HepG2 (cell line): ENCODE measurements at regions not wholly inside any gene's neighbourhood (a gene's known extent, or its start where the extent isn't known, plus 50 kb on each side); places are given as distances from the start of the nearest gene placed in this dataset.

Experiments used
- ATAC-seq: fragments of 200-7000 bp; cut with Tn5 transposase; 3 replicates; pipeline ENCODE4 v1.9.1; 2020; ENCODE audit warnings: mild to moderate bottlenecking, moderate library complexity
- BruUV-seq: library from RNA; stranded (reverse); fragments of 400-500 nt; replicated peaks from 2 replicates; lab custom pipeline; 2021; lab: Mats Ljungman, UMichigan
- CTCF ChIA-PET: fragments of 300-600 bp; formaldehyde crosslinking; extraction: SDS; loops from one replicate; lab custom pipeline; 2021; ENCODE audit warnings: low total read pairs, inconsistent platforms, low intra/inter-chr PET ratio; lab: Yijun Ruan, JAX
- POLR2A ChIA-PET: fragments of 350-600 bp; sonication (Branson Sonifier 250); formaldehyde crosslinking; loops from one replicate; lab custom pipeline; 2020; ENCODE audit warnings: antibody characterized with exemption, inconsistent platforms; lab: Yijun Ruan, JAX
- DNase-seq: peaks from one replicate; pipeline ENCODE4 v3.0.0-alpha.2; 2015; ENCODE audit warnings: low spot score
- FAIRE-seq: peaks from 3 replicates; lab custom pipeline; 2011; peaks lifted over from hg19 to GRCh38; lab: Jason Lieb, UNC
- H2AFZ ChIP-seq: one replicate; pipeline ENCODE4 v1.6.1; 2011; ENCODE audit warnings: low read length, inconsistent platforms
- H3K27ac ChIP-seq: fragments of 300-600 bp; 3 replicates; pipeline ENCODE4 v1.8.0; 2011; ENCODE audit warnings: mixed run types, mild to moderate bottlenecking, mixed read lengths, low read length, inconsistent platforms; ENCODE audit not compliant: insufficient read depth; ENCODE audit errors: extremely low read length
- H3K27me3 ChIP-seq, 2 experiments: fragments of 200-600 bp in 1 of 2; 2 replicates in 1 of 2; 3 replicates in 1 of 2; pipeline versions ENCODE4 v1.6.0 to v1.8.0; 2011; ENCODE audit warnings: low read length in 2 of 2, mild to moderate bottlenecking in 2 of 2, moderate library complexity in 2 of 2, inconsistent platforms in 1 of 2; ENCODE audit not compliant: insufficient read depth in 2 of 2, control insufficient read depth in 1 of 2
- H3K36me3 ChIP-seq, 2 experiments: fragments of 200-600 bp in 1 of 2; replicated peaks in 1 of 2; 2 replicates in 1 of 2; 3 replicates in 1 of 2; pipeline versions ENCODE4 v1.5.1 to v1.8.0; 2011; ENCODE audit warnings: low read length in 2 of 2, inconsistent platforms in 1 of 2; ENCODE audit not compliant: insufficient read depth in 2 of 2, control insufficient read depth in 1 of 2
- H3K4me1 ChIP-seq: 2 replicates; pipeline ENCODE4 v1.5.1; 2012; ENCODE audit warnings: low read length, inconsistent platforms; ENCODE audit not compliant: insufficient read depth
- H3K4me2 ChIP-seq: 2 replicates; pipeline ENCODE4 v1.6.0; 2011; ENCODE audit warnings: low read depth, low read length, inconsistent platforms
- H3K4me3 ChIP-seq, 3 experiments: fragments of 200-600 bp in 1 of 3; sonication (generic), shearing (Covaris generic) in 1 of 3; replicated peaks in 1 of 3; 2 replicates each; pipeline ENCODE4 v1.5.1; 2011 to 2016; ENCODE audit warnings: low read length in 3 of 3, inconsistent platforms in 2 of 3, low read depth in 2 of 3, mild to moderate bottlenecking in 2 of 3, control low read depth in 1 of 3, mixed read lengths in 1 of 3; ENCODE audit not compliant: insufficient read depth in 1 of 3
- H3K79me2 ChIP-seq: one replicate; pipeline ENCODE4 v1.6.1; 2011; ENCODE audit warnings: low read length, inconsistent platforms; ENCODE audit not compliant: insufficient read depth
- H3K9ac ChIP-seq: 2 replicates; pipeline ENCODE4 v1.6.0; 2011; ENCODE audit warnings: mild to moderate bottlenecking, low read depth, low read length, inconsistent platforms; ENCODE audit not compliant: insufficient read depth
- H3K9me3 ChIP-seq: 2 replicates; pipeline ENCODE4 v1.5.1; 2012; ENCODE audit warnings: mild to moderate bottlenecking, low read length
- H4K20me1 ChIP-seq: 2 replicates; pipeline ENCODE4 v1.6.0; 2011; ENCODE audit warnings: inconsistent platforms, mild to moderate bottlenecking, low read length, moderate library complexity; ENCODE audit not compliant: insufficient read depth
- HNRNPL ChIP-seq: fragments of 200-400 bp; formaldehyde crosslinking; IDR thresholded peaks from 2 replicates; pipeline ENCODE4 v1.6.1; 2017; ENCODE audit warnings: mild to moderate bottlenecking, low read depth, low read length
- KDM5B ChIP-seq: sonication (generic); formaldehyde crosslinking; IDR thresholded peaks from 2 replicates; pipeline ENCODE4 v1.4.0; 2020; ENCODE audit warnings: missing genetic modification reagents, mild to moderate bottlenecking, borderline replicate concordance
- NCOA5 ChIP-seq: sonication (generic); formaldehyde crosslinking; IDR thresholded peaks from 2 replicates; pipeline ENCODE4 v1.4.0; 2020; ENCODE audit warnings: missing genetic modification reagents
- PITX1 ChIP-seq: sonication (generic); formaldehyde crosslinking; IDR thresholded peaks from 2 replicates; pipeline ENCODE4 v1.5.1; 2020; ENCODE audit warnings: mild to moderate bottlenecking, missing genetic modification reagents
- ZFP36L1 ChIP-seq: sonication (generic); formaldehyde crosslinking; IDR thresholded peaks from 2 replicates; pipeline ENCODE4 v1.8.0; 2022; ENCODE audit warnings: mild to moderate bottlenecking, missing genetic modification reagents, moderate library complexity
- ZFP36L2 ChIP-seq: sonication (generic); formaldehyde crosslinking; IDR thresholded peaks from 2 replicates; pipeline ENCODE4 v1.4.0; 2020; ENCODE audit warnings: missing genetic modification reagents
- ZNF160 ChIP-seq: sonication (generic); formaldehyde crosslinking; IDR thresholded peaks from 2 replicates; pipeline ENCODE4 v1.8.0; 2022; ENCODE audit warnings: mild to moderate bottlenecking, inconsistent platforms, missing genetic modification reagents
- ZNF232 ChIP-seq: sonication (generic); formaldehyde crosslinking; IDR thresholded peaks from 2 replicates; pipeline ENCODE4 v1.4.0; 2020; ENCODE audit warnings: missing genetic modification reagents, borderline replicate concordance
- ZNF264 ChIP-seq: sonication (generic); formaldehyde crosslinking; IDR thresholded peaks from 2 replicates; pipeline ENCODE4 v1.4.0; 2020; ENCODE audit warnings: missing genetic modification reagents
- ZNF484 ChIP-seq: sonication (generic); formaldehyde crosslinking; IDR thresholded peaks from 2 replicates; pipeline ENCODE4 v1.5.1; 2020; ENCODE audit warnings: mild to moderate bottlenecking, low read depth, missing genetic modification reagents, borderline replicate concordance
- ZNF629 ChIP-seq: sonication (generic); formaldehyde crosslinking; conservative IDR thresholded peaks from 2 replicates; pipeline ENCODE4 v1.5.0; 2020; ENCODE audit warnings: missing genetic modification reagents
- ZNF644 ChIP-seq: IDR thresholded peaks from 2 replicates; pipeline ENCODE4 v1.6.1; 2016; ENCODE audit warnings: low read depth
- WGBS: methylation state at CpG from one replicate; pipeline ENCODE4 v1.1.6; 2017; ENCODE audit warnings: low lambda C conversion rate; 5-methylcytosine and 5-hydroxymethylcytosine counted together
- in situ Hi-C: cut with HindIII; loops from 2 replicates; pipeline ENCODE4 v1.10.0; 2017; ENCODE audit warnings: low pct_unique_long_range_greater_than_20kb; ENCODE audit not compliant: extremely low pct_ligation_motif_present
- intact Hi-C: fragments of 100-400 bp; cut with micrococcal nuclease; formaldehyde crosslinking; loops from one replicate; pipeline ENCODE4 v1.10.0; 2022; ENCODE audit not compliant: unreplicated experiment
- TF ChIP-seq, protein P1 (sequence below): sonication (generic); formaldehyde crosslinking; IDR thresholded peaks from 2 replicates; pipeline ENCODE4 v1.4.0; 2020; ENCODE audit warnings: low read depth, missing genetic modification reagents
- TF ChIP-seq, protein P2 (sequence below): sonication (generic); formaldehyde crosslinking; IDR thresholded peaks from 2 replicates; pipeline ENCODE4 v1.8.0; 2022; ENCODE audit warnings: missing genetic modification reagents, mild to moderate bottlenecking, borderline replicate concordance

DNA sequence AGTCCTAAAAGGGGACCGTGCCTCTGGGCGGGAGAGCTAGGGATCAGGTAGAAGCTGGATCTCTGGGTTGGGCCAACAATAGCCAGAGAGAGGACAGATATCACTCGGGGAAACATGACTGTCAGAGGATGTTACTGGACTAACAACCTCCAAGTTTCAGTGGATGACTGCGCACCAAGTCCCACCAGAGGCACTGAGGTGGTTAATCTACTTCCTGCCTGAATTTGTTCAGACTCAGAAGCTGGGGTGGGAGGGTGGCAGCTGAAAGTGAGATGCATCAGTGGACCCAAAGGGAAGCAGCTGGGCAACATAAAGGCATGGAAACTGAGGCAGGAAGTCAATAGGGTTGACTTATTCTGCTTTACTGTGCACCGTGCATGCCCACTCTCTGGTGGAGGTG lies 130.1 kb upstream of the SLC44A1 start (continued):
- TF ChIP-seq, protein P1, sequence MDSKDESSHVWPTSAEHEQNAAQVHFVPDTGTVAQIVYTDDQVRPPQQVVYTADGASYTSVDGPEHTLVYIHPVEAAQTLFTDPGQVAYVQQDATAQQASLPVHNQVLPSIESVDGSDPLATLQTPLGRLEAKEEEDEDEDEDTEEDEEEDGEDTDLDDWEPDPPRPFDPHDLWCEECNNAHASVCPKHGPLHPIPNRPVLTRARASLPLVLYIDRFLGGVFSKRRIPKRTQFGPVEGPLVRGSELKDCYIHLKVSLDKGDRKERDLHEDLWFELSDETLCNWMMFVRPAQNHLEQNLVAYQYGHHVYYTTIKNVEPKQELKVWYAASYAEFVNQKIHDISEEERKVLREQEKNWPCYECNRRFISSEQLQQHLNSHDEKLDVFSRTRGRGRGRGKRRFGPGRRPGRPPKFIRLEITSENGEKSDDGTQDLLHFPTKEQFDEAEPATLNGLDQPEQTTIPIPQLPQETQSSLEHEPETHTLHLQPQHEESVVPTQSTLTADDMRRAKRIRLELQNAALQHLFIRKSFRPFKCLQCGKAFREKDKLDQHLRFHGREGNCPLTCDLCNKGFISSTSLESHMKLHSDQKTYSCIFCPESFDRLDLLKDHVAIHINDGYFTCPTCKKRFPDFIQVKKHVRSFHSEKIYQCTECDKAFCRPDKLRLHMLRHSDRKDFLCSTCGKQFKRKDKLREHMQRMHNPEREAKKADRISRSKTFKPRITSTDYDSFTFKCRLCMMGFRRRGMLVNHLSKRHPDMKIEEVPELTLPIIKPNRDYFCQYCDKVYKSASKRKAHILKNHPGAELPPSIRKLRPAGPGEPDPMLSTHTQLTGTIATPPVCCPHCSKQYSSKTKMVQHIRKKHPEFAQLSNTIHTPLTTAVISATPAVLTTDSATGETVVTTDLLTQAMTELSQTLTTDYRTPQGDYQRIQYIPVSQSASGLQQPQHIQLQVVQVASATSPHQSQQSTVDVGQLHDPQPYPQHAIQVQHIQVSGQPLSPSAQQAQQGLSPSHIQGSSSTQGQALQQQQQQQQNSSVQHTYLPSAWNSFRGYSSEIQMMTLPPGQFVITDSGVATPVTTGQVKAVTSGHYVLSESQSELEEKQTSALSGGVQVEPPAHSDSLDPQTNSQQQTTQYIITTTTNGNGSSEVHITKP (CRISPR knock-in tag): no peak
- TF ChIP-seq KDM5B (CRISPR knock-in tag): no peak
- no peak for TF ChIP-seq PITX1 (CRISPR knock-in tag)
- TF ChIP-seq ZNF644 (CRISPR knock-in tag): no peak
- TF ChIP-seq HNRNPL: no peak
- no peak for TF ChIP-seq ZNF264 (CRISPR knock-in tag)
- no peak for TF ChIP-seq ZNF232 (CRISPR knock-in tag)
- no peak for TF ChIP-seq NCOA5 (CRISPR knock-in tag)
- TF ChIP-seq, all 625 proteins: peak for 0

DNA sequence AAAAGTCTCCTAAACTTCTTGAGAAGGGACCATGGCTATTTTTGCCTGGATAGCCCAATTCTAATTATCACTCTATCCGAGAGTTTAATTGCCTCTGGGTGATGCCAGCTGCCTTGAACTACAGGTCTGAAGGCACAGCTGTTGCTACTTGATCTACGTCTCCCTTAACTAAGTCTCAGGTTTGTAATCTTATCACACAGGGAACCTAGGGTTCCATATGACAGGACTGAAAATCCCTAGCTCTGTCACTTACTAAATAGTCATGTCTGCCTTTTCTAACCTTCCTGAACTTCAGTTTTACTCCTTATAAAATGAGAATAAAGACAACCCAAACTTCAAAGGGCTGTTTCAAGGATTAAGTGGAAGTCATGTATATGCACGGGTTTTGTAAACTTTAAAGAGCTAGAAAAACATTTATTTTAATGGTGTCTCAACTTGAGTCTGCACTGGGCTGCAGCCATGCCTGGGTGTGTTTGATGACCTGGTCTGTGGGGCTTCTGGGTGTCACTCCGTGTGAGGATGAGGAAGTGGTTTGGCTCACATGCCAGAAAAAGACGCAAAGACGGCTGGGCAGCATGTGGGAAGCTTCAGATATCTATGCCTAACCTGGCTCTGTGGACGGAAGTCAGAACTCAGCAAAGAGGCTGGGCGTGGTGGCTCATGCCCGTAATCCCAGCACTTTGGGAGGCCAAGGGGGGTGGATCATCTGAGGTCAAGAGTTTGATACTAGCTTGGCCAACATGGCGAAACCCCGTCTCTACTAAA lies 129.3 kb upstream of the SLC44A1 start:
- Histone ChIP-seq H3K79me2 (no peaks in the 10 kb centered on the region), H3K27me3 (peaks cover 0 to 7% of the 10 kb centered on the region in 2 experiments; a peak in 1 of 5 replicates), H2AFZ (no peak overlapping the region), H3K9ac (no peak overlapping the region), H3K4me1 (peaks cover 9% of the 10 kb centered on the region), H3K4me3 (no peak overlapping the region), H3K36me3 (no peaks in the 10 kb centered on the region), H3K27ac (no peak overlapping the region), H3K9me3 (no peaks in the 10 kb centered on the region), H4K20me1 (no peaks in the 10 kb centered on the region), H3K4me2 (no peak overlapping the region)
- TF ChIP-seq ZFP36L2 (no peak), ZNF484 (CRISPR knock-in tag) (no peak), ZNF629 (no peak), ZNF160 (no peak), ZFP36L1 (no peak)
- TF ChIP-seq, protein P2, sequence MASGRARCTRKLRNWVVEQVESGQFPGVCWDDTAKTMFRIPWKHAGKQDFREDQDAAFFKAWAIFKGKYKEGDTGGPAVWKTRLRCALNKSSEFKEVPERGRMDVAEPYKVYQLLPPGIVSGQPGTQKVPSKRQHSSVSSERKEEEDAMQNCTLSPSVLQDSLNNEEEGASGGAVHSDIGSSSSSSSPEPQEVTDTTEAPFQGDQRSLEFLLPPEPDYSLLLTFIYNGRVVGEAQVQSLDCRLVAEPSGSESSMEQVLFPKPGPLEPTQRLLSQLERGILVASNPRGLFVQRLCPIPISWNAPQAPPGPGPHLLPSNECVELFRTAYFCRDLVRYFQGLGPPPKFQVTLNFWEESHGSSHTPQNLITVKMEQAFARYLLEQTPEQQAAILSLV (CRISPR knock-in tag): no peak
- DNase-seq: no peak
- intact Hi-C loops (no loop called here), in situ Hi-C loops (no loop called here)
- no TSS peak for BruUV-seq
- ChIA-PET CTCF (no interaction called here), POLR2A (no interaction called here)
- 69% methylated on average over 11 of the region's 11 CpGs for WGBS
- no peak for FAIRE-seq
- ATAC-seq: no peak
